PFSK-1 (cell line): ENCODE measurements at regions not wholly inside any gene's neighbourhood (a gene's known extent, or its start where the extent isn't known, plus 50 kb on each side); places are given as distances from the start of the nearest gene placed in this dataset.

Source experiments
- FOXP2 ChIP-seq: optimal IDR thresholded peaks from 2 replicates; pipeline ENCODE3; 2011; ENCODE audit warnings: borderline replicate concordance, control low read depth, inconsistent platforms; ENCODE audit not compliant: insufficient read depth; ENCODE audit errors: extremely low read length, extremely low read depth
- POLR2AphosphoS5 ChIP-seq: IDR thresholded peaks from 2 replicates; pipeline ENCODE4 v1.6.1; 2012; ENCODE audit warnings: low read depth, mild to moderate bottlenecking, control low read depth, low read length, moderate library complexity
- REST ChIP-seq, 2 experiments: IDR thresholded peaks; 2 replicates each; pipeline versions ENCODE4 v1.6.1 to v1.8.0; 2011 to 2012; ENCODE audit warnings: low read depth in 2 of 2, low read length in 2 of 2, control low read depth in 1 of 2, inconsistent platforms in 1 of 2, mild to moderate bottlenecking in 1 of 2, moderate library complexity in 1 of 2; ENCODE audit not compliant: insufficient read depth in 1 of 2
- SIN3A ChIP-seq: IDR thresholded peaks from 2 replicates; pipeline ENCODE4 v1.6.1; 2012; ENCODE audit warnings: mild to moderate bottlenecking, low read length, moderate library complexity, borderline replicate concordance; ENCODE audit not compliant: insufficient read depth
- TAF1 ChIP-seq: IDR thresholded peaks from 2 replicates; pipeline ENCODE4 v1.6.1; 2012; ENCODE audit warnings: low read length, control low read depth, borderline replicate concordance; ENCODE audit not compliant: insufficient read depth

- TF ChIP-seq FOXP2 (no peak), TAF1 (no peak), POLR2AphosphoS5 (no peak), REST (IDR thresholded peaks at IDR 0.05; ENCODE audit: insufficient read depth in 1 of 2, low read depth in 2 of 2, low read length in 2 of 2) (no peak), SIN3A (no peak)
Observed at GRCh38 chr9:75461183-75461582, 372.9 kb downstream of the OSTF1 start.

GRCh38 chr9:75462866-75463265, 374.6 kb downstream of the OSTF1 start:
- TF ChIP-seq TAF1 (no peak), FOXP2 (no peak), REST (IDR thresholded peaks at IDR 0.05; ENCODE audit: insufficient read depth in 1 of 2, low read depth in 2 of 2, low read length in 2 of 2) (no peak), POLR2AphosphoS5 (no peak), SIN3A (no peak)

- TF ChIP-seq SIN3A (no peak), REST (IDR thresholded peaks at IDR 0.05; ENCODE audit: insufficient read depth in 1 of 2, low read depth in 2 of 2, low read length in 2 of 2) (no peak), FOXP2 (no peak), TAF1 (no peak), POLR2AphosphoS5 (no peak)
Observed at GRCh38 chr9:75463871-75464270, 375.6 kb downstream of the OSTF1 start.

- no peak for TF ChIP-seq TAF1
- no peak for TF ChIP-seq FOXP2
- no peak for TF ChIP-seq POLR2AphosphoS5
- no peak for TF ChIP-seq REST (IDR thresholded peaks at IDR 0.05; ENCODE audit: insufficient read depth in 1 of 2, low read depth in 2 of 2, low read length in 2 of 2)
- no peak for TF ChIP-seq SIN3A
Observed at GRCh38 chr9:75464726-75465125, 376.4 kb downstream of the OSTF1 start.

GRCh38 chr9:75467142-75467541, 378.8 kb downstream of the OSTF1 start:
- no peak for TF ChIP-seq POLR2AphosphoS5
- TF ChIP-seq REST (IDR thresholded peaks at IDR 0.05; ENCODE audit: insufficient read depth in 1 of 2, low read depth in 2 of 2, low read length in 2 of 2), result no peak
- no peak for TF ChIP-seq FOXP2
- TF ChIP-seq TAF1, result no peak
- no peak for TF ChIP-seq SIN3A
